HG03097 (cell line): ENCODE measurements at regions not wholly inside any gene's neighbourhood (a gene's known extent, or its start where the extent isn't known, plus 50 kb on each side); places are given as distances from the start of the nearest gene placed in this dataset.

Experiments used
- ATAC-seq: cut with Tn5 transposase; IDR thresholded peaks from one replicate; pipeline ENCODE4 v1.9.1; 2021; ENCODE audit not compliant: unreplicated experiment, low FRiP score

DNA sequence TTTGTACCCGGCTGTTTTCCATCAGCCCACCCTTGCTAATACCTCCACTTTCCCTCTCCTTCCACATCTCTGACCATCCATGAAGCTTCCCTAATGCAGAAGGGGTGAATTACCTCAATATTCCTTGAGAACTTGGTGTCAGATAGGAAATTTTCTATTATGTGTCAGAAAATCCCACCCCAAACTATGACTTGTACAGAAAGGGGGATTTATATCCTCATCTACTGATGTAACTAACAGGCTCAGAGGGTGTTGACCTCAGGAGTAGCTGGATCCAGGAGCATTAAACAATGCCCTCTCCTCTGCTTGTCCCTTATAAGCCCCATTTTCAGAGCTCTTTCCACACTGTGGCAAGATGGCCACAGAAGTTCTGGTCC, 242.8 kb upstream of the TLE3 start:
- no peak for ATAC-seq

DNA sequence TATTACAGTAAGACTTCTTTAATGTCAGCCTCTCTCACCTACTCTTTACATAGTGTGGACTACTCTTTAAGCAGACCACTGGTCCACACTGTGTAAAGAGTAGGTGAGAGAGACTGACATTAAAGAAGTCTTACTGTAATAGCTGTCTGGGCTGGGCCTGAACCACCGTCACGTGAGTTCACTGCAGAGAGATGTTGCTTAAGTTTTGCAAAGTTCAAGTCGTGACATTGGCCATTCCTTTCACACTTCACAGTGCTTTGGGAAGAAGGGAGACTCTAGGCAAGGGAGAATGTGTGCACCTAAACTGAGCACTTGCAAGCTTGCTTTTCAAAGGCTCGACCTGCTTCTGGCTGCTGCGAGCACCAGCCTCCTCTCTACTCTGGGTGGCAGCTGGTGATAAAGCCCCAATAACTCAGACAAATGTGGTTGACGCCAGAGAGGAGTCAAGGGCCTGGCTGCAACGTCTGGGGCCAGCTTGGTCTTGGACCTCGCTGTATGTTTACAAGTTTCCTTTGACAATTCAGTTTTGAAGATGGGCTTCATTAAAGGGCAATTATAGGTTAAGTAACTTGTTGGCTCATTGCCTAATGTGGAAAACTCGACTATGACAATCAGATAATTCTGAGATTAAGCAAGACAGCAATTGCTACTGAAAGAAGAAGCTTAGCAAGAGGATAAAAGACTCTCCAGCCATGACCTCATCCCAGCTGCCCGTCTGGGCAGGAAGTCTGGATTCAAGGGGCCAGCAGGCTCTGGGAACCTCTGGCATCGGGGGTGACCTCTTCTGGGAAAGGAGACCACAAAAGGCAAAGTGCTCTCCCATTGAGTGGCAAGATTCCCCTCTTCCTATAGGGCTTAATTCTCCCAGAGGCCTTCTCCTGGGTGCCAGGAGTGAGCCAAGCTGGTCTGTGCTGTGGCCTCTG, 242.1 kb upstream of the TLE3 start:
- ATAC-seq = no peak

DNA sequence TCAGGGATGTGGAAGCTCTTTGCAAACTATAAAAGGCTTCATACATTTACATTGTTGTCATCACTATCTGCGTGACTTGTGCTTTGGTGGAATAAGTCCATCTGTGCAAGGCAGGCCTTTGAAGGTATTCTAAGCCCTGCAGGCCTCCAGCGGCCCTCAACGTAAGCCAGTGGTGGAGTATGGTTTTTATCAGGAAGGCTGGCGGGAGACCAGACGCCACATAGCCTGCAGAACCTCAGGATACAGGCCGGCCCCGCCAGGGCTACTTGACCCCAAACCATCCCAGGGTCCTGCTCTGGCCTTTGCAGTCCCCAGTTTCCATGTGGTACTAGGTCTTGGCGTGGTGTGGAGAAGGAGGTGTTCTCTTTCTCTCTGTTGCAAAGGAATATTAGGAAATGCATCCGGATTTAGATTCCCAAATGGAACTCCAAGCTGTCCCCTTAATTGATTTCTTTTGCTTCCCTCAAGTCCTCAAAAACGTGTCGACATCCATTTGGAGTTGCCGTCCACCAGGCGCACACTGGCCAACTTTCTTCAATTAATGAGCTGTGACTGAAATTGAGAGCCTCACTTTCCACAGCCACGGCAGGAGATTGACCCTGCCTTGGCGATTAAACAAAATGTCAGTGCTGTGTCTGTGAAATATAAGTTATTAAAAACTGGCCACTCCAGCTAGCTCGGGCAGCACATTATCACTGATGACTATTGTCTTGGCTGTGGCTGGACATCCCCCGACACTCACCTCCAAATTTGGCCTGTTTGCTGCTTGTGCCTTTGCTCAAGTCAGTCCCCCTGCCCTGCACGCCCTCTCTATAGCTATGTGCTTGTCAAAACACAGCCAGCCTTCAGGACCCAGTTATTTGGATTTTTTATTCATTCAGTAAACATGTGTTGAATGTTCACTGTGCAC, 239.8 kb upstream of the TLE3 start:
- no peak for ATAC-seq

DNA sequence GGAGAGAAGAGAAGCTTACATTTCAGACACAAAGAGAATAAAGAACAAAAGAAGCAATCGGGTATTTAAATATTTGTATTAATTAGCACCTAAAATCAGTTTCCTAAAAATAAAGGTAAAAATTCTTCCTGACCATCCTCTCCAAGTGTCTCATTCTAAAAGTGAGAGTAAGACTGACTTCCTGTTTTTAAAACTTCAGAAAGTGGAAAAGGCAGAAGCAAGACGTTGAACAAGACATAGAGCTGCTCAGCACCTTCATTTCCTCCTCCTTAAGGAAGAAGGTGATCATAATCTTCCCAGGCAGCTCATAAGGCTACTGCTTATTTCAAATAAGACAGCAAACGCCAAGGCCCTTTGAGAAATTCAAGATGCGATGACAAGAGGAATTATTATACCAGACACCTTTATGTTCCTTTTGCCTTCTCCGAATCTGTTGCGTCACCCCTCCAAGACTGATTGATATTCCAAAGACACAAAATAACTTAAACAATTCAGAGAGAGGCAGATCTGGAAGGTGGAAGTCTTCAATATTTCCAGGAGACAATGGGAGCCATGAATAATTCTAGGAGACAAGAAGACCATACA, 238.8 kb upstream of the TLE3 start:
- no peak for ATAC-seq

DNA sequence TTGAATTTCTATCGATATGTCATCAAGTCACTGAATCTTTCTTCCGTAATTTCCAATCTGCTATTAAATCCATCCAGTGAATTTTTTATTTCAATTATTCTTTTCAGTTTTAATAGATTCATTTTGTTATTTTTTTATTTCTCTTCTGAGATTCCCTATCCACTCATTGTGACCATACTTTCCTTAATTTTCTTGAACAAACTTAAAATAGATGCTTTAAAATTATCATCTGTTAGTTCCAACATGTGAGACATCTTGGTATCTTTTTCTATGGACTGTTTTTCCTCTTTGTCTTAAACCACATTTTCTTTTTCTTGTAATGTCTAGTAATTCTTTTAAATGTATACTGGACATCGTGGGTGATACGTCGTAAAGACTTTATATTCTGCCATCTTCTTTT, 236.6 kb upstream of the TLE3 start:
- no peak for ATAC-seq

DNA sequence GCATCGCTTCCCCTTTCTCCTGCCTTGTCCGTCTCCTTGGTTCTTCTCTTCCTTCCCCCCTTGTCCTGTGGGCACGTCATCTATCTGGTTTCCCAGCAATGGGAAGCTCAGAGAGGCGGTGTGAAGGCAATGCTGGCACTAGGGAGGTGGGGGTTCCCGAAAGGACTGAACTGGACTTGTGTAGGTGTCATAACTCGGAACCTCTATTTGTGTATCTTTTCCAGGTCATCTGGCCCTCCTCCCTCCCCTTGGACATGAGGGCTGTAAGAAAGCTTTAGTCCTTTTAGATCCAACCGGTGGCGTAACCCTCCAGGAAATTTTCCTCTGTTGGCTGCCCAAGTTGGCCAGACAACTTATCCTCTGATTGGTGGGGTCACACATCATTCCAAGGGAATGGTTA, 231.5 kb upstream of the TLE3 start:
- no peak for ATAC-seq

DNA sequence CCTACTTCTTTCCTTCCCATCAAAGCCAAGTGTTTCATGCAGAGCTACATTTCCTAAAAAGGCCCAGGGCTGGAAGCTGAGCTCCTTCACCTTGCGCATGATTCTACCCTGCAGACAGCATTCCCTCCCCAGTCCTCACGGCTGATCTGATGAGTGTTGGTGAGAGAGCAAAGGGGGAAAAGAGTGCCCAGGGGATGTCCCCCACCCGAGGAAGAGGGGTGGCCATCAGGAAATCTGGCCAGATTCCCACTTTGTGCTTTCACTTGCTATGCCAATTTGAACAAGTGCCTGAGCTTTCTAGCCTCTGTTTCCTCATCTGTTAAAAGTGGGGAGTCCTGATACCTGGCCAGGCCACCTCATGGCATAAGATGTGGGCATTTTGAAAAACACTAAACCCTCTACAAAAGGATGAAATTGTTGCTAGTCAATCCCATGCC, 231.0 kb upstream of the TLE3 start:
- ATAC-seq = no peak

DNA sequence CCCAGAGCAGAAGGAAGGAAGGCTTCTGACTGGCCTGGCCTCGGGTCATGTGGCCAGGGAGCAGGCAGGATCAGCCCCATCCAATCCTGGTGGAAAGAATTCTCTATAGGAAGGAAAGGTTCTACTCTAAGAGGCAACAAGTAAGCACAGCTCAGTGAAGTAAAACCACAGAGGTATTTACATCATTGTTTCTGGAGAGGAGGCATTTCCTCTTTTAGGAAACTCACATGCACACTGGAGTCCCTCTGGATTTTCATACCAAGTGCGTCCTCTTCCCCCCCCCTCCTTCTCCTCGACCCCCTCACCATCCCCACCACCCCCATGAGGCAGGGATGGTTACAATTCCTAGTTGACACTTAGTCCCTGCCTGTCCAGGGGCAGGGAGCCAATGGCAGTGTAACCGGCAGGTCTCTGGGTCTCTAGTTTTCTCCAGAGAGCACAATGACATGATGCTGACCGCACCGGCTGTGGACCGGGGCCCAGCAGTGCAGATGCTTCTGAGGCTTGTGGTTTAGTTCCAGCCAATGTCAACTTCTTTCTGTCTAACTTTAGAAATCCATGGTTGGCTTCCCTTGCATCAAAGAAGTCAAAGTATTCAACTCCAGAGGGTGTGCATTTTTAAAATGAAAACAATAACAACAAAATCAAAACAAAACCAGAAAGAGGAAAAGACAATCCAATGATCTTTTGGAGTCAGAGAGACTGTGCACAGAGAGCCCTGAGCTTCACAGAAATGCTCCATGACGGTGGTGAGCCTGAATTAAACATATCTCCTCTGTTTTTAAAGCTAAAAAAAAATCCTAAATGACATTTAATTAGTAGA, 230.3 kb upstream of the TLE3 start:
- ATAC-seq = no peak

DNA sequence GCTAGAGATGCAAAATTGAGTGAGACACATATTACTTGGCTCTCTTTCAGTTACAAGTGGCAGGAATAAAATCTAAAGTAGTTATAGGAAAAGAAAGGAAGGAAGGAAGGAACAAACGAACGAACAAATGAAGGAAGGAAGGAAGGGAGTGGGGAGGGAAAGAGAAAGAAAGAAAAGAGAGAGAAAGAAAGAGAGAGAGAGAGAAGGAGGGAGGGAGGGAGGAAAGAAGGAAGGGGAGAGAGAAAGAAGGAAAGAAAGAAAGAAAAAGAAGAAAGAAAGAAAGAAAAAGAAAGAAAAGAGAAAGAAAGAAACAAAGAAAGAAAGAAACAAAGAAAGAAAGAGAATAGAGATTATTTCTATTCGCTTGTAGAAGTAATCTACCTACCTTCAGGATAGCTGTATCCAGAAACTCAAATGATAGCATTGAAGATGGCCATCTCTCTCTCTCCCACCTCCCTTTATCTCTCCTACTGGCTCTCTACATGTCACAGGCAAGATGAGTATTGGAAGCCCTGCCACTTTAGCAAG, 229.7 kb upstream of the TLE3 start:
- no peak for ATAC-seq

DNA sequence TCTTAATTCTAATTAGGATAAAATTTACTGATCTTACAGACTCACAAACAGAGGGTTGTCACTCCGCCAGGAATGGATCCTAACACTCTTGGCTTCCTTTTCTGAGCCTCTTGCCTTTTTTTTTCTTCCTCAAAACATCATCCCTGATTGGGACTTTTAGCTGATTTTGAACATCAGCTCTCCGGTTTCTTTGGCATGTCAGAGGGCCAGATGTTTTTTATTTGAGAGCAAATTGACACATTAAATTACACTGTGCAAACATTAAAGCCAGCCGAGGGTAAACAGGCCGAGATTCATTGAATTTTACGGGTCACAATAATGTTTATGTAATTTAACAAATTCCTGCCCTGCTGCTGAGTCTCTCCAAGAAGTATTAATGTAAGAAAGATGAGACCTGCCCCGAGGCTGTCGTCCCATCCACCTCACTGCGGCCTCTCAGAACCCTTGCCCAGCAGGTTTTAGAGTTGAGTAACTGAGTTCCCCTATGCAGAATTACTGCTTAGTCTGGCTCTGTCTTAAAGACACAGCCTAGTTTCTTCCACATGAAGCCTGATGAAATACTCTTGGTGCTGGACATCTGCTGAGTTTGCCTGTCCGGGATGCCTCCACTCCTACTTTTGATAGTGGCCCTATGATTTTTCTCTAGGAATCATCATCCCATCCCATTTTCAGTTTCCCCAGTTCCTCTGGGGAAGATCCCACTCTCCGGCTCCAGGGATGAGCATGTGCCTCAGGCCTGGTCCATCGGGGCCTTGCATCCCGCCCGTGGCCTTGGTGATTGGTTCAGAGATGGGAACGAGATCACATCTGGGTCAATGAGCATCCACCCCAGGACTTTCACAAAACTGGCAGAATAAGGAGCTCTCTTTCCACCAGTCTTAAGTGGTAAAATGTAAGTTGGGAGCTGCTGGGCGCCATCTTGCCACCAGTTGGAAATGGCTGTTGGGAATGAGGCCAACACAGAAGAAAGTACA, 226.6 kb upstream of the TLE3 start:
- ATAC-seq = no peak

DNA sequence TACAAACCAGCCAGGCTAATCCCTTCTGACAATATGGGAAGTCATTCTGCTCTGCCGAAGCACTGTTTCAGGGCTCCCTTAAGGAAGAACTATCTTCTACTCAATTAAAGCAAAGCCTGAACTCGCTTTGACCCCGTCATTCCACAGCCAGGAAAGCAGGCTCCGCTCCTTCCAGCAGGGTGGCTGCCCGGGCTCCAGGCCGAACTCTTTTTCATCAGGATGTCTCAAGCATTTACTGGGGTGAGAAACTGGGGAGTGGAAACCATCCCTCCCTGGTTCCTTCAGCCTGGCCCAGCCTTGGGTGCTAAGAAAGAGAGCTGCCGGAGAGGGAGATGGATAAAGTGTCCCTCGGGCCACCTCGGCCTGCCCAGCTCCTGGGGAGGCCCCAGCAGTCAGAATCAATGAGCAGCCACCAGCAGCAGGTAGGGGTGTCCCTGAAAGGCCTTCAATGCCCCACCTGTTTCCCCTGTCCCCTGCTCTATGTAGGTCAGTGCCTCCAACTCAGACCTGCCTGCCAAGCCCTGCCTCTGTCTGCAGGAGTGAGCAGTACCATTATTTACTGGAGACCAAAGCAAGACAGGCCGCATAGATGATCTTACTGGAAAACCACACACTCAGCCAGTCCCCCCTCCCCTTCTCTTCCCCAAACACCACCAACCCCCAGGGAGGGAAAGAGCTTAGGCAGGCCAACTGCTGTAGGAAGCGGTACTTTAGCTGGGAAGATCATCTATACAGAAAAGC, 225.6 kb upstream of the TLE3 start:
- ATAC-seq = no peak

DNA sequence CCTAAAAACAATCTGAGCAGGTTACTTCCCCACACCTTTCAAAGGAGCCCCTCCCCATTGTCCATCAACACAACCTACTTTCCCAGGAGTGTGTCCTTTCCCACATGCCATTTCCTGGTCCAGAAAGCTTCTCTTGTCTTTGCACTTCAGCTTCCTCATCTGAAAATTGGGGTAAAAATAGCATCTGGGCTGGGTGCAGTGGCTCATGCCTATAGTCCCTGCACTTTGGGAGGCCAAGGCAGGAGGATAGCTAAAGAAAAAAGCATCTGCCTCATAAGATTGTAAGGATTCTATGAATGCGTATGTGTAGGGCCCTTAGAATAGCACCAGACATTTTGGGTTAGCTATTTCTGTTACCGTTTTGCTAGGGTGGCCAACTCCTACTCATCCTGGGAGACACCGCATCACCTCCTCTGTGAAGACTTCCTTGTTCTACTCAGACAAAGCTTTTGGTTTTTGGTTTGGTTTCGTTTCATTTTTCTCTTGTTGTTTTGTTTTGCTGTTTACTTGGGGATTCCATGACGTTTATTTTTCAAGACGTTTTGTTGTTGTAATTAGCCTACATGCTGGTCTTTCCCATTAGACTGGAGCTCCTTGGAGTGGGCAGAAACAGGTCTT, 224.4 kb upstream of the TLE3 start:
- ATAC-seq = no peak

DNA sequence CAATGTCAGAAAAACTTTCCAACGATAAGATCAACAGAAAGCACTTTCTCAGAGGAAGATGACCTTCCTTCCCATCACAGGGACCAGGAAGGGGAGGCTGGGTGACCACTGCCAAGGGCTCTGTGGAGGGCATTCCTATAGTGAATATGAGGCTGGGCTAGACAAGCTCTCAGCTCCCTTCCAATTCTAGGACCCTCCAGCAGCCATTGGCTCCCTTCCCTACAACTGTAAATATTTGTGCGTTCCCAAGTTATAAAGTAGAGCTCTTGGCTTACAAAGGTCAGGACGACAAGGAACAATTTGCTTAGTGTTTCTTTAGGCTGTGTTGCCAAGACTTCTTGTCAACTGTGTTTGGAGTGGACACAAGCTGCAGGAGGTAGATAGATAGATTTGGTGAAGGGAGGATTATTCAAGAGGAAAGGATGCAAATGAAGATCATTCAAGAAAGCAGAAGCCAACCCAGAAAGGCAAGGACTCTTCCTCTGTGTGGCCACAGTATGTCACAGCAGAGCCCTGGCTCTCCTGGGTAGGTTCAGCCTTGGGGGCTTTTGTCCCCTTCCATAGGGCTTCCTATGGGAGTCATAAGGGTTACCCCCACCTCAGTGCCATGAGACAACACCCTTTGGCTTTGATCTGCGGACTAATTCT, 223.6 kb upstream of the TLE3 start:
- ATAC-seq = no peak

DNA sequence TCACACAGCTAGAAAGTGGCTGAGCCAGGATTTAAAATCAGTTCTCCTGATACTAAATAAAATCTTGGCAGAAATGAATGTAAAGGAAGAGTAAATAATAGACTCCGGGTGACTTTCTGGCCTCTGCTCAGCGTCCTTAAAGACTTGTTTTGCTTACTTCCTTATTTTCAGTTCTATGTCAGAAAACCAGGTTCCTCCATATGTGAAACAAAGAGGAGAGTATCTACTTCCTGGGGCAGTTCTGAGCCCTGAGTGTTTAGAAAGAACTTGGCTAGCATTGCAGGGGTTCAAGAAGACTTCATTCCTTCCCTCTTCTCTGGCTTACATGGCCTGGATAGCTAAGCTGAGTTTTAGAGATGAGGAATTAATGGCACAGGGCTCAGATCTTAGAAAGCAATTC, 222.8 kb upstream of the TLE3 start:
- ATAC-seq = no peak

DNA sequence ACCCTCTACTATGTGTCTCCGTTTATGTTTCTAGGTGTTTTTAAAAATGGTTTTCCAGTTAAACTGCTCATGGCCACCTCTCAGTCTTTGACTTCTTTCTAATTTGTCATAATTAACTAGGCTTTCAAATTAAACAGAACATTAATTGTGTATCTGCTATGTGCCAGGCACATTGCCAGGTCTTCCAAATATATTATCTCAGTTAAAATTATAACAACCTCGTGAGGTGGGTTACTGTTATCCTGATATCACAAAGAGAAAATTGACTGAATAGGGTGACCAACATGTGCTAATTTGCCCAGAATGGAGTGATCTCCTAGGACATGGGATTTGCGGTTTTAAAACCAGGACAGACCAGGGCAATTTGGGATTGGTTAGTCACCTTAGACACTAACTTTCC, 222.4 kb upstream of the TLE3 start:
- ATAC-seq = no peak

DNA sequence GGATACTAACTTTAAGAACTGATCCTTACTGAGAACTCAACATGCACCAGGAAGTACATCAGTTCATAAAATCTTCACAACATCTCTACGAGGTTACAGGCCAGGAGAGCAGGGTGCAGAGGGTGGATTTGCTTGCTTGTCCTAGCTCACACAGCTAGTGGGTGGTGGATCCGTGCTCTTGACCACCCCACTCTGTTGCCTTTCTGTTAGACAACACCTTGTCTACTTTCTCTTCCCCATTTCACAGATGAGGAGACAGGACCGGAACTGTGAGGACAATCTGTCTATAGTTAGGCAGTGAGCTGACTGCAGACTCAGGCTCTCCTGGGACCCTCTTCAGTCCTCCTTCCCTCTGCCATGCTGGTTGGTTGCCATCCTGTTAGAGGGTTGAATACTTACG, 221.7 kb upstream of the TLE3 start:
- peak; percentile 77 for ATAC-seq
